ENCODE measurements at regions not wholly inside any gene's neighbourhood (a gene's known extent, or its start where the extent isn't known, plus 50 kb on each side); places are given as distances from the start of the nearest gene placed in this dataset.

DNA sequence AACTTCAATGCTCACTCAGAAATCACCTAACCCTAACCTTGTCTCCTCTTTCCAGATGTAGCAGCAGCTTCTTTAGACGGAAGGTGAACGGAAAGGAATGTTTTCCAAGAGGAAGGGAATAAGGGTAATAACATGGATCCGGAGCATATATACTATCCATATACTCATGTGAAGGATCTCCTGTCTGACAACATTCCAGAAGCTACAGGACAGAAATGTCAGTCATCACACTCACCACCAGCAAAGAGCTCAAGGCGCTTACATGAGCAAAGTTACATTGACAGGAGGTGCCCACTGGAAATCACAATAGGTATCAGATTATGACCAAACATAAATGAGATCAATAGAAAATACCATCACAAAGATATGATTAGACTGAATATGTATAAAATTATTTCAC lies 122.1 kb upstream of the CCDC28A start:
- Histone ChIP-seq H2BK120ac (replicated peaks; ENCODE audit: low read depth, low read length) (no peak overlapping the region), H3K27me3 (replicated peaks in 1 of 4; ENCODE audit: control insufficient read depth in 3 of 4, extremely low read depth in 1 of 4, insufficient read depth in 3 of 4, low read length in 3 of 4) (no peaks in the 10 kb centered on the region), H4K8ac (ENCODE audit: extremely low read depth, insufficient read depth, low read length) (no peak overlapping the region), H3K9ac (replicated peaks in 1 of 4; ENCODE audit: extremely low read depth in 1 of 4, low read depth in 3 of 4, low read length in 3 of 4) (no peak overlapping the region), H3K4ac (replicated peaks; ENCODE audit: insufficient read length, low read depth, low read length) (no peak overlapping the region), H3K23ac (ENCODE audit: insufficient read length) (no peak overlapping the region), H4K91ac (replicated peaks; ENCODE audit: insufficient read length, low read length) (no peak overlapping the region), H2AFZ (ENCODE audit: low read length) (no peak overlapping the region), H3K4me2 (ENCODE audit: insufficient read depth in 1 of 2, low read depth in 2 of 2, low read length in 2 of 2) (no peak overlapping the region), H3K18ac (ENCODE audit: extremely low read depth, low read length) (no peak overlapping the region), H3K23me2 (ENCODE audit: low read depth, low read length) (no peaks in the 10 kb centered on the region), H3K79me1 (ENCODE audit: low read depth, low read length) (peaks cover 5% of the 10 kb centered on the region; the same call in 1 of the 2 replicates), H2BK5ac (ENCODE audit: low read depth, low read length) (no peak overlapping the region), H2BK15ac (ENCODE audit: low read length) (no peak overlapping the region), H3K79me2 (ENCODE audit: control insufficient read depth in 1 of 2, insufficient read depth in 2 of 2, low read length in 2 of 2) (peaks cover 0 to 27% of the 10 kb centered on the region in 2 experiments; a peak in 2 of 4 replicates), H4K20me1 (replicated peaks in 1 of 2; ENCODE audit: control insufficient read depth in 1 of 2, insufficient read depth in 2 of 2, low read length in 2 of 2) (no peaks in the 10 kb centered on the region), H3K56ac (replicated peaks; ENCODE audit: insufficient read length, low read depth, low read length) (no peak overlapping the region), H3K9me3 (ENCODE audit: insufficient read depth in 2 of 2, low read depth in 1 of 2, low read length in 1 of 2) (no peaks in the 10 kb centered on the region), H4K5ac (ENCODE audit: insufficient read length, low read depth, low read length) (no peak overlapping the region), H2BK20ac (ENCODE audit: low read length) (no peak overlapping the region), H3K4me3 (ENCODE audit: extremely low read depth in 1 of 4, insufficient read depth in 2 of 4, low read depth in 3 of 4, low read length in 4 of 4) (no peak overlapping the region), H3K14ac (ENCODE audit: insufficient read length) (no peak overlapping the region), H3K36me3 (ENCODE audit: control insufficient read depth in 2 of 4, insufficient read depth in 4 of 4, low read length in 3 of 4) (no peaks in the 10 kb centered on the region), H2AK5ac (ENCODE audit: low read depth, low read length) (no peak overlapping the region), H3K27ac (ENCODE audit: low read depth, low read length) (no peak overlapping the region), H3K4me1 (replicated peaks in 1 of 4; ENCODE audit: control insufficient read depth in 3 of 4, insufficient read depth in 4 of 4, low read length in 3 of 4) (no peaks in the 10 kb centered on the region), H2BK12ac (ENCODE audit: low read depth, low read length) (no peak overlapping the region)
- POLR2A ChIA-PET (ENCODE audit: partially characterized antibody), result no interaction called here
- CTCF ChIA-PET (ENCODE audit: partially characterized antibody), result interaction anchor here (0.8 kb wide), 2 partner anchors 61 to 84 kb away, joined by 3 to 5 read pairs; no protein-coding TSS in a partner anchor
- DNase-seq (ENCODE audit: low read depth in 1 of 2, low spot score in 2 of 2), result no peak
- 92% methylated on average over 4 of the region's 4 CpGs; no CpG with 5 or more reads in 1 of the 2 experiments for WGBS, 2 experiments (ENCODE audit: extremely low coverage in 1 of 2, insufficient coverage in 1 of 2, insufficient read length in 1 of 2, insufficient replicate concordance in 2 of 2, low coverage in 1 of 2, low lambda C conversion rate in 2 of 2, missing lambda C conversion rate in 1 of 2)
- FAIRE-seq, result no peak
- no peak for TF ChIP-seq GABPA (IDR thresholded peaks at IDR 0.05; ENCODE audit: borderline replicate concordance, insufficient read depth, low read length)
- no peak for TF ChIP-seq CBX8 (IDR thresholded peaks at IDR 0.05; ENCODE audit: borderline replicate concordance, low read depth, low read length)
- no peak for TF ChIP-seq SIN3A (conservative IDR thresholded peaks at IDR 0.05 in 1 of 2, IDR thresholded peaks at IDR 0.05 in 1 of 2; ENCODE audit: low read depth in 1 of 2, low read length in 2 of 2)
- TF ChIP-seq TCF12 (IDR thresholded peaks at IDR 0.05; ENCODE audit: low read depth, low read length), result no peak
- TF ChIP-seq HDAC6 (IDR thresholded peaks at IDR 0.05; ENCODE audit: low read depth, low read length), result no peak
- TF ChIP-seq RXRA (IDR thresholded peaks at IDR 0.05; ENCODE audit: insufficient read depth, low read depth, low read length), result no peak
- TF ChIP-seq, protein P1, sequence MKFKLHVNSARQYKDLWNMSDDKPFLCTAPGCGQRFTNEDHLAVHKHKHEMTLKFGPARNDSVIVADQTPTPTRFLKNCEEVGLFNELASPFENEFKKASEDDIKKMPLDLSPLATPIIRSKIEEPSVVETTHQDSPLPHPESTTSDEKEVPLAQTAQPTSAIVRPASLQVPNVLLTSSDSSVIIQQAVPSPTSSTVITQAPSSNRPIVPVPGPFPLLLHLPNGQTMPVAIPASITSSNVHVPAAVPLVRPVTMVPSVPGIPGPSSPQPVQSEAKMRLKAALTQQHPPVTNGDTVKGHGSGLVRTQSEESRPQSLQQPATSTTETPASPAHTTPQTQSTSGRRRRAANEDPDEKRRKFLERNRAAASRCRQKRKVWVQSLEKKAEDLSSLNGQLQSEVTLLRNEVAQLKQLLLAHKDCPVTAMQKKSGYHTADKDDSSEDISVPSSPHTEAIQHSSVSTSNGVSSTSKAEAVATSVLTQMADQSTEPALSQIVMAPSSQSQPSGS (IDR thresholded peaks at IDR 0.05; ENCODE audit: low read length), result no peak
- TF ChIP-seq EGR1 (IDR thresholded peaks at IDR 0.05; ENCODE audit: borderline replicate concordance, low read depth, low read length), result no peak
- TF ChIP-seq SAP30 (IDR thresholded peaks at IDR 0.05; ENCODE audit: insufficient read depth, insufficient replicate concordance, low read length), result no peak
- no peak for TF ChIP-seq TAF1 (IDR thresholded peaks at IDR 0.05; ENCODE audit: low read depth, low read length)
- TF ChIP-seq ZNF274 (IDR thresholded peaks at IDR 0.05; ENCODE audit: borderline replicate concordance, extremely low read depth, low read length), result no peak
- TF ChIP-seq RNF2 (IDR thresholded peaks at IDR 0.05; ENCODE audit: borderline replicate concordance, low read depth, low read length, missing control alignments, poor library complexity, severe bottlenecking), result no peak
